Esophagus squamous epithelium (tissue), 5 donors: ENCODE measurements at regions not wholly inside any gene's neighbourhood (a gene's known extent, or its start where the extent isn't known, plus 50 kb on each side); places are given as distances from the start of the nearest gene placed in this dataset.
A peak's percentile ranks its signal among the peaks of the same experiment; 100 is the strongest.

Experiments used
- DNase-seq: peaks from one replicate; lab custom pipeline; 2025; lab: John Stamatoyannopoulos, UW
- H3K27ac ChIP-seq, 4 donors: fragments of 200-600 bp; sonication (generic); one replicate each; pipeline ENCODE4 v1.5.1; 2016 to 2019; ENCODE audit warnings: mild to moderate bottlenecking in 1 of 4
- H3K27me3 ChIP-seq, 4 donors: fragments of 200-600 bp; sonication (generic); 1 replicate in 3 of 4; 2 replicates in 1 of 4; pipeline versions ENCODE4 v1.5.1 to v1.6.0; 2017 to 2021; ENCODE audit warnings: antibody characterized with exemption in 1 of 4
- H3K36me3 ChIP-seq, 3 donors: fragments of 200-600 bp; sonication (generic); one replicate each; pipeline ENCODE4 v1.5.1; 2016 to 2019
- H3K4me1 ChIP-seq, 3 donors: fragments of 200-600 bp; sonication (generic); one replicate each; pipeline ENCODE4 v1.5.1; 2017 to 2019
- H3K4me3 ChIP-seq, 4 donors: fragments of 200-600 bp; sonication (generic); 1 replicate in 3 of 4; 2 replicates in 1 of 4; pipeline ENCODE4 v1.5.1; 2016 to 2019; ENCODE audit warnings: mild to moderate bottlenecking in 2 of 4, moderate library complexity in 1 of 4
- H3K9me3 ChIP-seq, 3 donors: fragments of 200-600 bp; sonication (generic); one replicate each; pipeline ENCODE4 v1.5.1; 2016 to 2019
- CTCF ChIP-seq, 6 experiments: fragments of 450-650 bp in 4 of 6; fragments of 200-600 bp in 2 of 6; sonication (generic) in 2 of 6; IDR thresholded peaks; one replicate each; pipeline ENCODE4 v1.5.1; 2016 to 2019; ENCODE audit warnings: antibody characterized with exemption in 6 of 6, mild to moderate bottlenecking in 4 of 6, moderate library complexity in 4 of 6
- POLR2A ChIP-seq, 4 donors: fragments of 450-650 bp; IDR thresholded peaks; one replicate each; pipeline ENCODE4 v1.6.1; 2017; ENCODE audit warnings: antibody characterized with exemption in 4 of 4, mild to moderate bottlenecking in 4 of 4, moderate library complexity in 3 of 4
- WGBS, 2 donors: methylation state at CpG; one replicate each; pipeline ENCODE4 v1.1.5; 2018; 5-methylcytosine and 5-hydroxymethylcytosine counted together
- intact Hi-C: fragments of 100-400 bp; cut with DNase I; formaldehyde crosslinking; loops from one replicate; pipeline ENCODE4 v1.15.0; 2022
- donor health status: DM: yes; HTN: yes; CAD: no.

DNA sequence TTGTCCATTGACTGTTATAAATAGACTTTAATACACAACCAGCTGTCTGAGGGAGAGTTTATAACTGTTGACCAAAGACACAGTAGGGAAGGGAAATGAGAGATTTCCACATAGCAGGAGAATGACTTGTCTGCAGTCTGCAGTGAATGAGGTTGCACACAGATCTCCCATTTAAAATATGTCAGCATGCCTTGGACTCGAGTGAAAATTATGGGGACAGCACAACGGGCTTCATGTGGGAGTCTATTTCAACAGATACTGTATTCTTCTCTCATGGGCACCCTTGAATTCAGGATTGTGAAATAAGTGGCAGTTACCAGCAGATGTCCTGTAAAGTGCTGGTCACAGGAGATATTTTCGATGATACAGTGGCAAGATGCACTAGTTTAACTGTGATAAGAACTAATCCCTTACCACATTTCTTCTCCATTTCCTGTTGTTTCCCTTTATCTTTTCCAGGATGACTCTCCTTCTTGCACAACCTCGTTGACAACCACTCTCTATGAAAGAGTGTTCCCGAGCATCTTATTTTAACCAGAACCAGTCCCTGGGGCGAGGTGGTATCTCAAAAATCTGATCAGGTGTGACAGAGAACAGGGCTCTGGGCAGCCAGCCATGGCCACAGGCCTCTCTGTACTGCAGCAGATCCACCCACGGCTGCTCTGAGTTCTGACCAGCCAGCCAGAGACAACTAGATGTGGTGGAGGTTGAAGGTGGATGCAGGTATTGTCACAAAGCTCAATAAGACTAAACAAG lies 51.5 kb upstream of the MAP3K1 start:
- H3K4me1 ChIP-seq = peaks cover 0 to 24% (median 3%) of the 10 kb centered on the region in 3 donors
- H3K9me3 ChIP-seq = no peaks in the 10 kb centered on the region
- H3K27ac ChIP-seq = no peak overlapping the region
- intact Hi-C loops = no loop called here
- TF ChIP-seq CTCF (IDR thresholded peaks at IDR 0.05) (no peak), POLR2A (IDR thresholded peaks at IDR 0.05) (no peak)
- no peaks in the 10 kb centered on the region for H3K27me3 ChIP-seq
- DNase-seq = no peak
- H3K36me3 ChIP-seq = no peaks in the 10 kb centered on the region
- H3K4me3 ChIP-seq = no peak overlapping the region
- WGBS, 2 donors = 39 to 53% methylated on average over 7 of the region's 7 CpGs

DNA sequence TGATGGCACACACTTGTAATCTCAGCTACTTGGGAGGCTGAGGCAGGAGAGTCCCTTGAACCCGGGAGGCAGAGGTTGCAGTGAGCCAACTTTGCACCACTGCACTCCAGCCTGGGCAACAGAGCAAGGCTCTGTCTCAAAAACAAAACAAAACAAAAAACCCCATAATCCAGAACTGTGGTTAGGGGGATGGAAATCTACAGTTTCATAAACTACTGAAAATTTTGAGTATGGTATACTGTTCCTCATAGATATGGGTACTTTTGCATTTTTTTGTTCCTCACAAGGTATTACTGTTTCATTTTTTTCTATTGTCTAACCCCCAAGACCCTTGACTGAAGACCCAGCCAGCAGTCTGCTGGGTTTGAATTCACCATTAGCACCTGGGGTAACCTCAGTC lies 52.2 kb upstream of the MAP3K1 start:
- DNase-seq = no peak
- intact Hi-C loops = no loop called here
- 78 to 88% methylated on average over 1 of the region's 1 CpG for WGBS, 2 donors
- Histone ChIP-seq H3K4me1 (peaks cover 0 to 27% (median 3%) of the 10 kb centered on the region in 3 donors), H3K36me3 (no peaks in the 10 kb centered on the region), H3K27ac (no peak overlapping the region), H3K4me3 (no peak overlapping the region), H3K9me3 (no peaks in the 10 kb centered on the region), H3K27me3 (no peaks in the 10 kb centered on the region)
- TF ChIP-seq POLR2A (IDR thresholded peaks at IDR 0.05) = no peak
- TF ChIP-seq CTCF (IDR thresholded peaks at IDR 0.05) = no peak

GRCh38 chr5:56761151-56761885 lies 54.0 kb upstream of the MAP3K1 start:
- WGBS, 2 donors = 75 to 82% methylated on average over 4 of the region's 4 CpGs
- intact Hi-C loops = no loop called here
- TF ChIP-seq POLR2A (IDR thresholded peaks at IDR 0.05) (no peak), CTCF (IDR thresholded peaks at IDR 0.05) (no peak)

DNA sequence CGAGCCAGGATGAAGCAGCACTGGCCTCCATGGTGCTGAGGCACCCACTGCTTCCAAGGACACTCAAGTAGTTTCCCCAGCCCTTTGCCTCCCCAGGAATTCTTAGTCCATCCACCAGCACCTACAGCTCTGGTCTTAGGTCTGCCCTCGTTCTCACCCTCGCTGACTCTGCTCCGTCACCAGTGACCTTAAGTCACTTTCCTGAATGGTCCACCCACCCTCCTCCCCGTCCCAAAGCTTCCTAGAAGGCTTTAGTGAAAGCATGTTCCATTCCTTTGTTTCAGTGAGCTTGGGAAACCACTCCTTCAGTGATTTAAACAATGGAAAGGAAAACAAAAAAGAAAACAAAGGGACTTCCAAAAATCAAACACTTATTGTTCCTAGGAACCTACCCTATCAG lies 54.6 kb upstream of the MAP3K1 start:
- 50 to 64% methylated on average over 4 to 5 of the region's 5 CpGs for WGBS, 2 donors
- Histone ChIP-seq H3K36me3 (no peaks in the 10 kb centered on the region), H3K4me3 (no peak overlapping the region), H3K27ac (peak overlapping the region in 1 of 4 donors; percentile 11), H3K9me3 (no peaks in the 10 kb centered on the region), H3K27me3 (no peaks in the 10 kb centered on the region), H3K4me1 (peaks cover 0 to 35% (median 3%) of the 10 kb centered on the region in 3 donors)
- TF ChIP-seq POLR2A (IDR thresholded peaks at IDR 0.05) (no peak), CTCF (IDR thresholded peaks at IDR 0.05) (no peak)
- intact Hi-C loops = no loop called here
- DNase-seq = no peak

More at GRCh38 chr5:56761151-56761885, 54.0 kb upstream of the MAP3K1 start:
- H3K27ac ChIP-seq = peak overlapping the region in 1 of 4 donors; percentile 11
- H3K9me3 ChIP-seq = no peaks in the 10 kb centered on the region
- H3K4me1 ChIP-seq = peaks cover 0 to 35% (median 3%) of the 10 kb centered on the region in 3 donors
- H3K4me3 ChIP-seq = no peak overlapping the region
- DNase-seq = no peak
- no peaks in the 10 kb centered on the region for H3K36me3 ChIP-seq
- no peaks in the 10 kb centered on the region for H3K27me3 ChIP-seq
